ENCODE measurements at regions not wholly inside any gene's neighbourhood (a gene's known extent, or its start where the extent isn't known, plus 50 kb on each side); places are given as distances from the start of the nearest gene placed in this dataset.
A peak's percentile ranks its signal among the peaks of the same experiment; 100 is the strongest.
"Not testable (repeated sequence)": the region's sequence is repeated elsewhere in the genome, so short reads cannot be mapped to it uniquely, and the experiment has no call there.

GRCh38 chr5:106331415-106331814 is 1339.3 kb downstream of the EFNA5 start:
- no peak for DNase-seq (ENCODE audit: low spot score)

GRCh38 chr5:106324356-106324755 is 1346.4 kb downstream of the EFNA5 start:
- DNase-seq (ENCODE audit: low spot score): no peak

DNA sequence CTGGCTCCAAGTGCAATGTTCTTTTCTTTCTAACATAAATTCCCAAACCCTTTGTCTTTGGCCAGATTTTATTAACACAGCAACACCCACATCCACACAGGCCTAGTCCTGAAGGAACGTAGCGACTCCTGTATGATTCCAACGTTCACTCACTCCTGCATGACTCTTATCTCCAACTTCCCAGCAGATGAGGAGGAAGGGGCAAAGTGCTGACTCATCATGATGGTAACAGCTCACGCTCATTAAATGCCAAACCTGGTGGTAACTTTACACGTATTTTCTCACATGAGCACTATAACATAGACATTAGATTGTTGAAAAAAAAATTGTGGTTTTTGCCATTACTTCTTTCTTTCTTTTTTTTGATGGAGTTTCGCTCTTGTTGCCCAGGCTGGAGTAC is 1349.5 kb downstream of the EFNA5 start:
- DNase-seq (ENCODE audit: low spot score): no peak

- no peak for DNase-seq (ENCODE audit: low spot score)
Measured at GRCh38 chr5:106314221-106314824, 1356.4 kb downstream of the EFNA5 start.

DNA sequence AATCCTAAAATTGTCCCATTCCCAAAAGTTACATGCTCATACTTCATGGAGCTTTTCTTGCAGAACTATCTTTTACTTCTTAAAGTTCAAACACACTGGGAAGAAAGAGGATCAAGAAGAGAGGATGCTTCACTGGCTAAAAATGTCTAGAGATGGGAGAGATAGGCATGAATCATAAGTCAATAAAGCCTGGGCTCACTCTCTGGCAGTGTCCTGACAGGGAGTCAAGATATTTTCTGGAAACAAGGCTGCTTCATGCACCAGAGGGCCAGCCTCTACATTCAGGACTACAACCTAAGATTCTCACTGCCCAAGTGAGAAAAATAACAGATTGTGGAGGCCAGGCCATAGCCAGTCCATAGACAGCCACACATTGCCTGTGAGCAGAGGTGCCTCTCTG is 1358.4 kb downstream of the EFNA5 start:
- no peak for DNase-seq (ENCODE audit: low spot score)

DNA sequence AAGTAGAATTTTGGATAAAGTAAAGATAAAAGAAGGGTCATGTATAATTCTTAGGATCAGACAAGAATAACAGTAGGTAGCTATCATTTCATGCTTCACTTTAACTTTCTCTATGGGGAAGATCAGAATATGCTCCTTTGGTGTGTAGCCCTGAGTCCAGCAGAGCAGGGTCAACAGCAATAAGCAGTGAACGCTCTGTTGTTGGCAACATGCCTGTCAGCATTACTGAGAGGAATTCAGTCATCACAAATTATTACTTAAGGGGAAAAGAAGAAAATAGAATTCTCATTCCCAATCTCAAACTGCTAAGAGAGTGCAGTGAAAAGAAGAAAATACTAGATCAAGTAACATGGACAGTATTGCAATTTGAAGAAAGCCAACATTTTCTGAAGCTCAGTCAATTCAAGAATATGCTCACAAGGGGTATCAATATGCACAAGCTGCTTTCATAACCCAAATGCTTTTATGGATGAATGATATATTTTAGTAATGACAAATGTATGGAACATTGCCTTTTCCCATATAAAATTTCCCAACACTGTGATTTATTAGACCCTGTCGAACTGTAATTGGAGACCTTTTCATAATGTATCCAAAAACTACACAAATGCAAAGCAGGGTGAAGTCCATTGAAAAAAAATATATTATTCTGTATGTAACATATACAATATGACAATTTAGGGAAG is 1359.4 kb downstream of the EFNA5 start:
- DNase-seq (ENCODE audit: low spot score): peak; percentile 2

DNA sequence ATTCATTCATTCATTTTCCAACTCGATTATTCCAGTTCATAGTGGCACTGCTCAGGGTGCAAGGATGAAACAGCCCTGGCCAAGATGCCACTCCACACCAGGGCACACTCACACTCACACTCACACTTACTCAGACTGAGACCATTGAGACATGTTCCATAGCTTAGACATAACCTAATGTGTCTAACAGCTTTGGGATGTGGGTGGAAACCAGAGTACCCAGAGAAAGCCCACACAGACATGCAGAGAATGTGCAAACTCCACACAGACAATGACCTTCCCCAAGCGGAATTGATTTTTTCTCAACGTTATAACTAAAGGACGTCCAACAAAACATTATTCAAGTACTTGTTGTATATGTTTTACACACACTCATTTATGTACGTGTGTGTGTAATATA is 1363.5 kb downstream of the EFNA5 start:
- DNase-seq (ENCODE audit: low spot score): no peak

DNA sequence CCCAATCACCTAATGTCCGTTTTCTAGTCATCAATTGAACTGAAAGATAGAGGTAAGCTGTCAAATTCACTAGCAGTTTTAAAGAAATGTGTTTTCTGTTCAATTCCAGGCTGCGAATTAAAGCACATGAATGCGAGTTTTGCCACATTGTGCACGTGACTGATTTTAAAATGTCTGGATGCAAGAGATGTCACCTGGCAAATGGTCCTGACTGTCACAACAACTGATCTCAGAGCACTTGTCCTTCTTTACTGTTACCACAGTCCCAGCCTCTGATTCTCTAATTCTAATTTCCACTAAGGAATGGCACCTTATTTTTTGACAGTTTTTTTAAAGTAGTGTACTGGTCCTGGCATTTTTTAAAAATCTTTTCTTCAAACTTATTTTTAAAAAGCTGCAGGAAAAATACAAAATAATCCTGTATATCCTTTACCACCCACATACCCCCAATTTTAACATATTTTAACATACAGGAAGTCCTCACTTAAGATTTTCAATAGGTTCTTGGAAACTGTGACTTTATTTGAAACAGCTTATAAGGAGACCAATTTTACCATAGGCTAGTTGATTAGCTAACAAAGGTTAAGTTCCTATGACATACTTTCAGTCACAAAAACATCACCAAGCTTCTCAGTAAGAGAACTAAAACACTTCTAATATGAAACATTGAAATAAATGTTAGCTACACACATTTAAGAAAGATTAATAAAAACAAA is 1364.3 kb downstream of the EFNA5 start:
- no peak for DNase-seq (ENCODE audit: low spot score)

DNA sequence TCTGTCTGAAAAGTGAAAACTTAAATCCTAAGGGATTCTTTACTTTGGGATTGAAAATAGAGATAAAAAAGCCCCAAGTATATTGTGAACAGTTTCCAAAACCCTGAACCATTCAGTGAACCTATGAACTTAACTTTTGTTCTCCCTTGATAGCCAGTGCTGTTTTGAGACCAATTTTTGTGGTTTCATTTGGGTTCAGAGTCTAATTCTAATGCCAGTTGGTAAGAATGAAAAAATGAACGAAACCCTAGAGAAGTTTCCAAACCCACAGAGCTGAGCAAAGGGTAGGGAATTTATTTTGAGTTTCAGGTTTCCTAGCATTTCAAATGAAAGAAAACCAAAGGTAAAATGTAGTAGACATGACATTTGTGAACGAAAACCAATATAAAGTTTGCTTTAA is 1366.8 kb downstream of the EFNA5 start:
- DNase-seq (ENCODE audit: low spot score): no peak

DNA sequence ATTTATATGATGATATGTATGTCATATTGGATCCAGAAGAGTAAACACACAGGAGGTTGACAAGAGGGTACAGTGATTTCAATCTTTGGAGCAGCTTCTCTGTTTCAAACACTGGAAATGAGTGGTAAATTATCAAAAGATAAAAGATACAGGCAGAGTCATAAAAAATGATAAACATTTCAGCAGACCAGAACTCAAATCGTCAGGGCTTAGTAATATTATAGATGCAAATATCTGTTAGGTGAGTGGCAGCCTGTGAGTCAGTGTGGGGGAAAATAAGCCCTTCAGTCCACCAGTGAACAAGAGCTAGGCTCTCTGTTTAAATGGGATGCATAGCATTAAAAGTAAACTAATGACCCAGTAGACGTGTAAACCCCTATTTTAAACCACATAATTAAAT is 1378.1 kb downstream of the EFNA5 start:
- DNase-seq (ENCODE audit: low spot score): no peak

DNA sequence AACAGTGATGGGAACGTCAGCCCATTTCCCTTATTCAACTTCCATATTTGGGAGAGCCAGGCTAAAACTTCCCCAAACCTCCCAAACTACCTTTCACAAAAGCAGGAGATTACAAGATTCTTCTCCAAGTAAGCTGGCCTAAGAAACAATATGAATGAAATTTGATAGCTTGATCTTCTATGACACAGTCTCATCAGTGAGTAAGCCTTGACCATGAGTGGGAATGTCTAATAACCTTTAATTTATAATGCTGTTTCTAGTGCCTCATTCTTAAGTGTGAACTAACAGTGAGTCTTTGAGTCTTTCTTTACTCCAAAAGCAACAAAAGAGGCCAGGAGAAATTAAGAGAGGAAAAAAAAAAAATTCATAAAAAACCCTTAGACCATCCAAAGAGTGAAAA is 1379.9 kb downstream of the EFNA5 start:
- DNase-seq (ENCODE audit: low spot score): no peak

- DNase-seq (ENCODE audit: low spot score): no peak
Measured at GRCh38 chr5:106288979-106289378, 1381.8 kb downstream of the EFNA5 start.

GRCh38 chr5:106277540-106278096 is 1393.1 kb downstream of the EFNA5 start:
- DNase-seq (ENCODE audit: low spot score): no peak

DNA sequence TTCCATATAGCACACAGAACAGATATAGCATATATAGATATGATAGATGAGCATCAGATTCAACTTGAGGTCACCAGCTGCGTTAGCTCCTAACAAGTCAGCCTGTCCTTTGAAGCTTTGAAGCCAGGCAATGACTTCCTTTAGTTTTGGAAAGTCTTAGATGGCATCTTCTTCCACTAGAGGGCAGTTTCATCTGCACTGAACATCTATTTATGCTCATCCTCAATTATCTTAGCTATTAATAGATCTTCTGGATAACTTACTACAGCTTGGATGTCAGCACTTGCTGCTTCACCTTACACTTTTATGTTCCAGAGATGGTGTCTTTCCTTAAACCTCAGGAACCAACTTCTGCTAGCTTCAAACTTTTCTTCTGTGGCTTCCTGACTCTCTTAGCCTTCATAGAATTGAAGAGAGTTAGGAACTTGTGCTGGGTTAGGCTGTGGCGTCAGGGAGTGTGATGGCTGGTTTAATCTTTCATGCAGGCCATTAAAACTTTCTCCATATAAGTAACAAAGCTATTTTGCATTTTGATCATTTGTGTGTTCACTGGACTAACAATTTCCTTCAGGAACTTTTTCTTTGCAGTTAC is 1401.4 kb downstream of the EFNA5 start:
- peak; percentile 13 for DNase-seq (ENCODE audit: low spot score)

GRCh38 chr5:106267256-106267655 is 1403.5 kb downstream of the EFNA5 start:
- no peak for DNase-seq (ENCODE audit: low spot score)

GRCh38 chr5:106262395-106262794 is 1408.3 kb downstream of the EFNA5 start:
- no peak for DNase-seq (ENCODE audit: low spot score)

DNA sequence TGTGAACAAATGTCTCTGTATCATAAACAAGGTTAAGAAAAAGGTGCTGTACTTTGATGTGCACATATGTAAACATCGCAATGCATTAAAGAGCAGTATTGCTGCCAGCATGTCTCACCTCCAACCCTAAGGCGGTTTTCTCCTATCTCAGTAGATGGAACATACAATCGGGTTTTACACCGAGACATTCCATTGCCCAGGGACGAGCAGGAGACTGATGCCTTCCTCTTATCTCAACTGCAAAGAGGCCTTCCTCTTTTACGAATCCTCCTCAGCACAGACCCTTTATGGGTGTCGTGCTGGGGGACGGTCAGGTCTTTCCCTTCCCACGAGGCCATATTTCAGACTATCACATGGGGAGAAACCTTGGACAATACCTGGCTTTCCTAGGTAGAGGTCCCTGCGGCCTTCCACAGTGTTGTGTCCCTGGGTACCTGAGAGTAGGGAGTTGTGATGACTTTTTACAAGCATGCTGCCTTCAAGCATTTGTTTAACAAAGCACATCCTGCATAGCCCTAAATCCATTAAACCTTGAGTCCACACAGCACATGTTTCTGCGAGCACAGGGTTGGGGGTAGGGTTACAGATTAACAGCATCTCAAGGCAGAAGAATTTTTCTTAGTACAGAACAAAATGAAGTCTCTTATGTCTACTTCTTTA is 1411.2 kb downstream of the EFNA5 start:
- not testable (repeated sequence) for DNase-seq (ENCODE audit: low spot score)

DNA sequence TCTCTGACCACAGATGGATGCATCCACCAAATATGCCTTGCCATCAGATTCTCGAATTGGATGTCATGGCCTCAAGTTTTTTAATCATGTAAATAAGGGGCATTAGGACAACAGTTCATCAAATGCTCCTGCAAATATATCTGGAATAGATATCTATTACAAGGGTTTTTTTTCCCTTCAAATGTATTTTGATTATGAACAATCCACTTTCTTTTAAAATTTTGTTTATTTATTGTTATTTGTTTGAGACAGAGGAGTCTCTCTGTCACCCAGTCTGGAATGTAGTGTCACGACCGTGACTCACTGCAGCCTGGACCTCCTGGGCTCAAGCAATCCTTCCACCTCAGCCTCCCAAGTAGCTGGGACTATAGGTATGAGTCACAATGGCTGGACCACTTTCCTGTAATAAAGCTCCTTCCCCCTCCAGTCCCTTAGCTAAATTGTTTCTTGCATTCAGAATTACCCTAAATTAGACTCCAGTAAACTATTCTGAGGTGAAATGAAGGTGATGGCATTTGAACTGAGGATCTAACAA is 1412.1 kb downstream of the EFNA5 start:
- no peak for DNase-seq (ENCODE audit: low spot score)

GRCh38 chr5:106254784-106255183 is 1416.0 kb downstream of the EFNA5 start:
- DNase-seq (ENCODE audit: low spot score): no peak

- not testable (repeated sequence) for DNase-seq (ENCODE audit: low spot score)
Measured at GRCh38 chr5:106246044-106246745, 1424.5 kb downstream of the EFNA5 start.

GRCh38 chr5:106241409-106241808 is 1429.3 kb downstream of the EFNA5 start:
- no peak for DNase-seq (ENCODE audit: low spot score)
